Mucosa of descending colon (tissue), 3 donors: ENCODE measurements at regions not wholly inside any gene's neighbourhood (a gene's known extent, or its start where the extent isn't known, plus 50 kb on each side); places are given as distances from the start of the nearest gene placed in this dataset.

Source experiments
- ATAC-seq: fragments of 200-7000 bp; cut with Tn5 transposase; one replicate; pipeline ENCODE4 v1.9.1; 2020; ENCODE audit warnings: mild to moderate bottlenecking, moderate library complexity
- DNase-seq, 3 donors: peaks; one replicate each; pipeline ENCODE4 v3.0.0-alpha.2; 2020
- H3K36me3 ChIP-seq: fragments of 200-600 bp; one replicate; pipeline ENCODE4 v1.8.0; 2021; ENCODE audit warnings: low read depth, mild to moderate bottlenecking
- H3K4me1 ChIP-seq: fragments of 200-600 bp; one replicate; pipeline ENCODE4 v1.8.0; 2021; ENCODE audit warnings: low read depth, mild to moderate bottlenecking
- H3K4me3 ChIP-seq: fragments of 200-600 bp; one replicate; pipeline ENCODE4 v1.8.0; 2021; ENCODE audit warnings: mild to moderate bottlenecking
- H3K9me3 ChIP-seq: fragments of 200-600 bp; one replicate; pipeline ENCODE4 v1.8.0; 2021; ENCODE audit warnings: mild to moderate bottlenecking
- CTCF ChIP-seq: fragments of 200-600 bp; IDR thresholded peaks from one replicate; pipeline ENCODE4 v1.8.0; 2022; ENCODE audit warnings: antibody characterized with exemption, mild to moderate bottlenecking
- intact Hi-C, 2 donors: fragments of 100-400 bp; cut with DNase I in 1 of 2; cut with micrococcal nuclease in 1 of 2; formaldehyde crosslinking; loops; one replicate each; pipeline versions ENCODE4 v1.11.0 to v1.11.1; 2022; cut with DNase I, micrococcal nuclease
- donor health status: DM: no; HTN: no; CAD: no; lungs with moderate emphysema.
- donor health status: DM: no; HTN: no; CAD: no.
- donor health status: DM: no; HTN: yes; CAD: no.

GRCh38 chr3:73204841-73205240, 143.4 kb downstream of the EBLN2 start:
- no peak for DNase-seq
- intact Hi-C loops: no loop called here
- no peak for TF ChIP-seq CTCF
- no peaks in the 10 kb centered on the region for H3K9me3 ChIP-seq
- H3K4me1 ChIP-seq: no peaks in the 10 kb centered on the region
- H3K4me3 ChIP-seq: no peak overlapping the region
- ATAC-seq: no peak
- no peaks in the 10 kb centered on the region for H3K36me3 ChIP-seq

DNA sequence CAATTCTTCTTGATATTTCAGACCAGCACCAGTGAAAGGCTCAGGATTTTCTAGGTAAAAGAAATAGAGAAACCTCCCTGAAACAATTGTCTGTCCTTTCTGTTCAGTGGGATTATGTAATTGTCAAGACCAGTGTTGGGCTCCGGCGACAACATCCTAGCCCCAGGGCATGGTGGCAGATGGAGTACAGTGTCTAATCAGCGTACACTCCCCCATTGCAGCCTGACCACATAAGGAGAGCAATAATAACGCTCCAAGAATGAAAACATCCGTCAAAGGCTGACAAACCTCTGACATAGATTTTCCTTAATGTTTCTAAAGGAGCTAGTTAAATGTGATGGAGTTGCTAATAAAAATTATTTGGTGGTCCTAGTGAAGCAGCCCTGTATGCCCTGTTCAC, 144.6 kb downstream of the EBLN2 start:
- H3K36me3 ChIP-seq: no peaks in the 10 kb centered on the region
- DNase-seq: no peak
- H3K4me3 ChIP-seq: no peak overlapping the region
- ATAC-seq: no peak
- intact Hi-C loops: no loop called here
- no peaks in the 10 kb centered on the region for H3K9me3 ChIP-seq
- H3K4me1 ChIP-seq: no peaks in the 10 kb centered on the region
- TF ChIP-seq CTCF: no peak

GRCh38 chr3:73207946-73208440, 146.5 kb downstream of the EBLN2 start:
- intact Hi-C loops: no loop called here
- no peaks in the 10 kb centered on the region for H3K4me1 ChIP-seq
- no peaks in the 10 kb centered on the region for H3K36me3 ChIP-seq
- TF ChIP-seq CTCF: no peak
- no peak overlapping the region for H3K4me3 ChIP-seq
- H3K9me3 ChIP-seq: no peaks in the 10 kb centered on the region
- no peak for DNase-seq
- no peak for ATAC-seq

- no peak for TF ChIP-seq CTCF
- intact Hi-C loops: no loop called here
- DNase-seq (no peak), ATAC-seq (no peak)
- no peaks in the 10 kb centered on the region for H3K9me3 ChIP-seq
- no peak overlapping the region for H3K4me3 ChIP-seq
- H3K4me1 ChIP-seq: no peaks in the 10 kb centered on the region
- no peaks in the 10 kb centered on the region for H3K36me3 ChIP-seq
Observed at GRCh38 chr3:73210759-73211158, 149.3 kb downstream of the EBLN2 start.

- intact Hi-C loops: no loop called here
- H3K4me3 ChIP-seq: no peak overlapping the region
- H3K4me1 ChIP-seq: no peaks in the 10 kb centered on the region
- H3K36me3 ChIP-seq: no peaks in the 10 kb centered on the region
- no peak for TF ChIP-seq CTCF
- DNase-seq (no peak), ATAC-seq (no peak)
- H3K9me3 ChIP-seq: no peaks in the 10 kb centered on the region
Observed at GRCh38 chr3:73212683-73213082, 151.2 kb downstream of the EBLN2 start.

DNA sequence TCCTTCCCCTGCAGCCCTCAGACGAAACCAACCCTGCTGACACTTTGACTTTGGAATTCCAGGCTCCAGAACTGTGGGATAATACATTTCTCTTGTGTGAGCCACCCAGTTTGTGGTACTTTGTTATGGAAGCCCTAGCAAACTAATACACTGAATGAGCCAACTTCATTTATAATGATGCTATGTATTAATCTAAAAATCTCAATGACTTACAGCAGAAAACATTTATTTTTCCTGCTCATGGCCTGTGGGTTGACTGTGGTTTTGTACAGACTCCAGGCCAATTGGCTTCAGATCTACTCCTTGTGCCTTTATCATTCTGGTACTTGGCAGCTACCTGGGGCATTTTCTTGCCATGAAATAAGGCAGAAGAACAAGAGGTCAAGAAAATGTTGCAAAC, 152.4 kb downstream of the EBLN2 start:
- ATAC-seq: no peak
- no peak overlapping the region for H3K4me3 ChIP-seq
- no peaks in the 10 kb centered on the region for H3K36me3 ChIP-seq
- intact Hi-C loops: no loop called here
- H3K4me1 ChIP-seq: no peaks in the 10 kb centered on the region
- no peak for TF ChIP-seq CTCF
- no peaks in the 10 kb centered on the region for H3K9me3 ChIP-seq
- no peak for DNase-seq
